GM23338 (cell line): ENCODE measurements at regions not wholly inside any gene's neighbourhood (a gene's known extent, or its start where the extent isn't known, plus 50 kb on each side); places are given as distances from the start of the nearest gene placed in this dataset.

ENCODE experiments used
- ATAC-seq: fragments of 200-7000 bp; cut with Tn5 transposase; 3 replicates; pipeline ENCODE4 v1.9.1; 2020
- DNase-seq: peaks from one replicate; pipeline ENCODE4 v3.0.0-alpha.2; 2015; ENCODE audit warnings: low spot score
- H2AFZ ChIP-seq: fragments of 200-600 bp; sonication (generic); 2 replicates; pipeline ENCODE4 v1.8.0; 2016; ENCODE audit warnings: antibody characterized with exemption, mild to moderate bottlenecking, moderate library complexity
- H3F3A ChIP-seq: fragments of 200-600 bp; sonication (generic); replicated peaks from 2 replicates; pipeline ENCODE4 v1.8.0; 2017; ENCODE audit warnings: antibody characterized with exemption, mixed run types, low read depth
- H3K27ac ChIP-seq: fragments of 200-600 bp; sonication (generic); 2 replicates; pipeline ENCODE4 v1.6.1; 2016; ENCODE audit warnings: low read depth
- H3K27me3 ChIP-seq: fragments of 200-600 bp; sonication (generic); 2 replicates; pipeline ENCODE4 v1.8.0; 2016; ENCODE audit warnings: mild to moderate bottlenecking, mixed run types, moderate library complexity; ENCODE audit not compliant: insufficient read depth
- H3K36me3 ChIP-seq: fragments of 200-600 bp; sonication (generic); 2 replicates; pipeline ENCODE4 v1.8.0; 2016; ENCODE audit warnings: mild to moderate bottlenecking; ENCODE audit not compliant: insufficient read depth
- H3K4me1 ChIP-seq: fragments of 200-600 bp; sonication (generic); 2 replicates; pipeline ENCODE4 v1.8.0; 2016; ENCODE audit warnings: mild to moderate bottlenecking, moderate library complexity; ENCODE audit not compliant: insufficient read depth
- H3K4me2 ChIP-seq: fragments of 200-600 bp; sonication (generic); 2 replicates; pipeline ENCODE4 v1.7.1; 2017; ENCODE audit warnings: mixed run types
- H3K4me3 ChIP-seq: fragments of 200-600 bp; sonication (generic); 2 replicates; pipeline ENCODE4 v1.6.1; 2016; ENCODE audit warnings: mixed run types
- H3K79me2 ChIP-seq: fragments of 200-600 bp; sonication (generic); replicated peaks from 2 replicates; pipeline ENCODE4 v1.8.0; 2017; ENCODE audit warnings: mild to moderate bottlenecking; ENCODE audit not compliant: insufficient read depth
- H3K9me2 ChIP-seq: fragments of 200-600 bp; sonication (generic); 2 replicates; pipeline ENCODE4 v1.8.0; 2017; ENCODE audit not compliant: insufficient read depth
- H4K20me1 ChIP-seq: fragments of 200-600 bp; sonication (generic); replicated peaks from 2 replicates; pipeline ENCODE4 v1.8.0; 2017; ENCODE audit warnings: mild to moderate bottlenecking; ENCODE audit not compliant: insufficient read depth
- H3K27ac Mint-ChIP-seq: 2 replicates; pipeline ENCODE4 v1.8.0; 2020; ENCODE audit warnings: inconsistent platforms, mild to moderate bottlenecking, moderate library complexity, mixed read lengths
- H3K27me3 Mint-ChIP-seq: 3 replicates; pipeline ENCODE4 v1.8.0; 2022; ENCODE audit warnings: low read depth, mild to moderate bottlenecking, moderate library complexity, mixed read lengths, inconsistent platforms; ENCODE audit not compliant: insufficient read depth, poor library complexity
- H3K36me3 Mint-ChIP-seq: 3 replicates; pipeline ENCODE4 v1.8.0; 2021; ENCODE audit warnings: low read depth, mild to moderate bottlenecking, inconsistent platforms, moderate library complexity, mixed read lengths
- H3K4me1 Mint-ChIP-seq: 3 replicates; pipeline ENCODE4 v1.8.0; 2020; ENCODE audit warnings: mild to moderate bottlenecking, inconsistent platforms, mixed read lengths
- H3K4me3 Mint-ChIP-seq: 3 replicates; pipeline ENCODE4 v1.8.0; 2021; ENCODE audit warnings: moderate library complexity, mild to moderate bottlenecking, inconsistent platforms, mixed read lengths
- H3K9me3 Mint-ChIP-seq: 3 replicates; pipeline ENCODE4 v1.8.0; 2020; ENCODE audit warnings: moderate library complexity, mild to moderate bottlenecking, inconsistent platforms, mixed read lengths
- CREB1 ChIP-seq: fragments of 250-450 bp; sonication (Bioruptor Pico); IDR thresholded peaks from 2 replicates; pipeline ENCODE4 v1.5.0; 2020; ENCODE audit warnings: low read depth, mild to moderate bottlenecking, moderate library complexity
- CTCF ChIP-seq, 2 experiments: fragments of 200-600 bp in 1 of 2; sonication (generic) in 1 of 2; conservative IDR thresholded peaks; 2 replicates each; pipeline versions ENCODE4 v1.5.1 to v1.6.1; 2016 to 2017; ENCODE audit warnings: antibody characterized with exemption in 2 of 2, low read depth in 2 of 2, mild to moderate bottlenecking in 2 of 2, moderate library complexity in 1 of 2
- ETS1 ChIP-seq: IDR thresholded peaks from 2 replicates; pipeline ENCODE4 v1.6.1; 2016; ENCODE audit warnings: antibody characterized with exemption
- EZH2 ChIP-seq: fragments of 200-600 bp; sonication (generic); IDR thresholded peaks from one replicate; pipeline ENCODE4 v1.8.0; 2017; ENCODE audit warnings: antibody characterized with exemption, mild to moderate bottlenecking, low read depth; ENCODE audit not compliant: unreplicated experiment
- EZH2phosphoT487 ChIP-seq: fragments of 200-600 bp; sonication (generic); IDR thresholded peaks from one replicate; pipeline ENCODE4 v1.8.1; 2018; ENCODE audit warnings: antibody characterized with exemption; ENCODE audit not compliant: unreplicated experiment
- JUNB ChIP-seq: IDR thresholded peaks from one replicate; pipeline ENCODE4 v1.6.1; 2016; ENCODE audit warnings: antibody characterized with exemption; ENCODE audit not compliant: unreplicated experiment
- NANOG ChIP-seq: IDR thresholded peaks from 2 replicates; pipeline ENCODE4 v1.6.1; 2016; ENCODE audit warnings: antibody characterized with exemption, borderline replicate concordance
- POLR2AphosphoS5 ChIP-seq: IDR thresholded peaks from 2 replicates; pipeline ENCODE4 v1.6.1; 2016; ENCODE audit warnings: antibody characterized with exemption, low read depth
- REST ChIP-seq: IDR thresholded peaks from one replicate; pipeline ENCODE4 v1.6.1; 2018; ENCODE audit warnings: antibody characterized with exemption; ENCODE audit not compliant: unreplicated experiment
- STAT1 ChIP-seq: IDR thresholded peaks from one replicate; pipeline ENCODE4 v1.6.1; 2016; ENCODE audit warnings: antibody characterized with exemption; ENCODE audit not compliant: unreplicated experiment
- ZNF114 ChIP-seq: fragments of 250-450 bp; sonication (Bioruptor Pico); IDR thresholded peaks from 2 replicates; pipeline ENCODE4 v1.5.0; 2020; ENCODE audit warnings: mild to moderate bottlenecking, moderate library complexity
- ZNF331 ChIP-seq: fragments of 250-450 bp; sonication (Bioruptor Pico); IDR thresholded peaks from 2 replicates; pipeline ENCODE4 v1.5.0; 2020; ENCODE audit warnings: low read depth, mild to moderate bottlenecking, moderate library complexity
- ZNF462 ChIP-seq: fragments of 250-450 bp; sonication (Bioruptor Pico); IDR thresholded peaks from 2 replicates; pipeline ENCODE4 v1.5.0; 2020; ENCODE audit warnings: mild to moderate bottlenecking, moderate library complexity

GRCh38 chr11:44502506-44502905 lies 63.0 kb upstream of the CD82 start:
- H3K4me2 ChIP-seq: no peak overlapping the region
- H3K4me3 Mint-ChIP-seq: no peak overlapping the region
- TF ChIP-seq STAT1: no peak
- no peak for TF ChIP-seq JUNB
- TF ChIP-seq ZNF114: no peak
- TF ChIP-seq CREB1 (CRISPR knock-in tag): no peak
- no peak for TF ChIP-seq ZNF331 (CRISPR knock-in tag)
- no peak for TF ChIP-seq POLR2AphosphoS5
- TF ChIP-seq NANOG: no peak
- no peak for TF ChIP-seq EZH2phosphoT487
- TF ChIP-seq ETS1: no peak
- no peak for TF ChIP-seq REST
- TF ChIP-seq CTCF (conservative IDR thresholded peaks at IDR 0.05; ENCODE audit: low read depth in 2 of 2): no peak
- TF ChIP-seq EZH2: no peak
- TF ChIP-seq ZNF462 (CRISPR knock-in tag): no peak
- no peaks in the 10 kb centered on the region for H3K27me3 ChIP-seq
- H3K36me3 ChIP-seq: no peaks in the 10 kb centered on the region
- H3K27me3 Mint-ChIP-seq: no peaks in the 10 kb centered on the region
- H3K27ac ChIP-seq: no peak overlapping the region
- no peaks in the 10 kb centered on the region for H4K20me1 ChIP-seq
- no peaks in the 10 kb centered on the region for H3K4me1 ChIP-seq
- H2AFZ ChIP-seq: no peak overlapping the region
- peaks cover 3% of the 10 kb centered on the region; the same call in 2 of the 3 replicates for H3K9me3 Mint-ChIP-seq
- DNase-seq: no peak
- H3K79me2 ChIP-seq: no peaks in the 10 kb centered on the region
- no peaks in the 10 kb centered on the region for H3F3A ChIP-seq
- no peak for ATAC-seq
- no peak overlapping the region for H3K4me3 ChIP-seq
- no peaks in the 10 kb centered on the region for H3K4me1 Mint-ChIP-seq
- no peaks in the 10 kb centered on the region for H3K36me3 Mint-ChIP-seq
- no peak overlapping the region for H3K27ac Mint-ChIP-seq
- no peaks in the 10 kb centered on the region for H3K9me2 ChIP-seq
